NCI-H510A (cell line): ENCODE measurements at regions not wholly inside any gene's neighbourhood (a gene's known extent, or its start where the extent isn't known, plus 50 kb on each side); places are given as distances from the start of the nearest gene placed in this dataset.
A peak's percentile ranks its signal among the peaks of the same experiment; 100 is the strongest.
"Not testable (repeated sequence)": the region's sequence is repeated elsewhere in the genome, so short reads cannot be mapped to it uniquely, and the experiment has no call there.

Experiments
- DNase-seq: peaks from one replicate; lab custom pipeline; 2025; lab: John Stamatoyannopoulos, UW

- DNase-seq: no peak
Measured at GRCh38 chr3:117003501-117003900, 293.9 kb downstream of the TUSC7 start.

GRCh38 chr3:117005274-117005673 lies 295.7 kb downstream of the TUSC7 start:
- DNase-seq: no peak

GRCh38 chr3:117005911-117006522 lies 296.4 kb downstream of the TUSC7 start:
- DNase-seq: no peak

- DNase-seq: no peak
Measured at GRCh38 chr3:117010318-117010717, 300.7 kb downstream of the TUSC7 start.

- DNase-seq: no peak
Measured at GRCh38 chr3:117011687-117012250, 302.2 kb downstream of the TUSC7 start.

- DNase-seq: no peak
Measured at GRCh38 chr3:117016378-117016777, 306.8 kb downstream of the TUSC7 start.

- DNase-seq: no peak
Measured at GRCh38 chr3:117017135-117017894, 307.7 kb downstream of the TUSC7 start.

GRCh38 chr3:117018655-117019054 lies 309.1 kb downstream of the TUSC7 start:
- DNase-seq: no peak

GRCh38 chr3:117019082-117019713 lies 309.6 kb downstream of the TUSC7 start:
- peak; percentile 35 for DNase-seq

GRCh38 chr3:117026401-117026800 lies 316.8 kb downstream of the TUSC7 start:
- no peak for DNase-seq

GRCh38 chr3:117035745-117036144 lies 326.2 kb downstream of the TUSC7 start:
- no peak for DNase-seq

- no peak for DNase-seq
Measured at GRCh38 chr3:117036259-117036799, 326.8 kb downstream of the TUSC7 start.

GRCh38 chr3:117045143-117045542 lies 335.6 kb downstream of the TUSC7 start:
- no peak for DNase-seq

GRCh38 chr3:117047951-117048705 lies 338.5 kb downstream of the TUSC7 start:
- DNase-seq: no peak

- no peak for DNase-seq
Measured at GRCh38 chr3:117052395-117052794, 342.8 kb downstream of the TUSC7 start.

GRCh38 chr3:117054556-117054955 lies 345.0 kb downstream of the TUSC7 start:
- no peak for DNase-seq

- DNase-seq: not testable (repeated sequence)
Measured at GRCh38 chr3:117056946-117057345, 347.4 kb downstream of the TUSC7 start.

GRCh38 chr3:117059067-117059955 lies 349.7 kb downstream of the TUSC7 start:
- peak; percentile 32 for DNase-seq

- DNase-seq: peak; percentile 12
Measured at GRCh38 chr3:117059956-117060270, 350.3 kb downstream of the TUSC7 start.

- no peak for DNase-seq
Measured at GRCh38 chr3:117063930-117064329, 354.4 kb downstream of the TUSC7 start.

GRCh38 chr3:117068301-117068700 lies 358.7 kb downstream of the TUSC7 start:
- no peak for DNase-seq
